Activated T-helper 9 cell treated with anti-CD3 and anti-CD28 coated beads, Interleukin-2, amount 50 U/mL, for 16 hours (primary cell): ENCODE measurements at regions not wholly inside any gene's neighbourhood (a gene's known extent, or its start where the extent isn't known, plus 50 kb on each side); places are given as distances from the start of the nearest gene placed in this dataset.
"Not testable (repeated sequence)": the region's sequence is repeated elsewhere in the genome, so short reads cannot be mapped to it uniquely, and the experiment has no call there.

ENCODE experiments used
- DNase-seq: peaks from one replicate; pipeline ENCODE4 v3.0.0-alpha.2; 2020; ENCODE audit warnings: low read depth

DNA sequence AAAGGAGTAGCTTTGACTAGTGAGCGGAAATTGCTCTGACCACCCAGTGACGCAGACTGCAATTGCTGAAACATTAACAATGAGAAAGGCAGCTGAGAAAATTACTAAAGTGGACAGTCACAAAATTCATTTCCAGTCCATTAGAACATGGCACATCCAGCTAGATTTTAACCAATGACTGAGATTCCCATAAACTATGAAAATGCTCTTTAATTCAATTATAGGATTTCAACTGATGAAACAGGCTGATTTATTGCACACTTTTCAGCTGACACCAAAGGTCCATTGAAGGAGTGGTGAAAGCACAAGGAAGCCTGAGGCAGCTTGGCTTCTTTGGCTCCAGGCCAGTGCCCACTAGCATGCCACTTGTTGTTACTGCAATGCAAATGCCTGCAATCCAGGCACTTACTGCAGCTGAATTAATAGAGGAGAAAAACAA lies 933.4 kb downstream of the SLITRK6 start:
- no peak for DNase-seq

DNA sequence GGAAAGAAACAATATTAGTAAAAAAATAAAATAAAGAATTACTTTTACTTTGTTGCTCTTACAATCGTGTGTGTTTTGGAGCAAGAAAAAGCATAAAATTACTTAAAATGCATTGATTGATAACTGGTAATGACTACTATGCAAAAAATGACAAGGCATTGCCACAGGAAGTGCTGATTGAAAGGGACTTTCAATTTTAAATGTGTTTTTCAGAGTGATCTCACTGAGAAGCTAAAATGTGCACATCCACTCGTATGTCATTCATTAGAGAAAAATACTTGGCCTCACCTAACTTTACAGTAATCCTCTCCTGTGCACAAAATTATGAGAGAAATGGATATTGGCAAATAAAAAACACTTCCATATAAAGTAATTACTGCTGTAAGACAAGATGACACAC lies 934.9 kb downstream of the SLITRK6 start:
- DNase-seq: no peak

DNA sequence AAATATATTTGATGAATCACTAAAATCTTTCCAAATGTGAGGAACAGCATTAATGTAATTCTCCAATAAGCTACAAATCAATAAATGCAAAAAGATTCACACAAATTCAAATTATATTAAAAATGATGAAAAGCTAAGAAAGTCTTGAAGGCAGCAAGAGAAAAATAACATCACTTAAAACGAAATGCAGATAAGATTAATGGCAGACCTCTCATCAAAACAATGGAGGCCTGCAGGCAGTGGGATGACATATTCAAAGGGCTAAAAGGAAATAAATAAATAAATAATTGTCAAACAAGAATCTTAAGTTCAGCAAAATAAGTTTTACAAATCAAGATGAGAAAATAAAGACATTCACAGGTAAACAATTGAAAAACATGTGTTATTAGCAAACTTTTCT lies 952.1 kb downstream of the SLITRK6 start:
- DNase-seq: no peak

DNA sequence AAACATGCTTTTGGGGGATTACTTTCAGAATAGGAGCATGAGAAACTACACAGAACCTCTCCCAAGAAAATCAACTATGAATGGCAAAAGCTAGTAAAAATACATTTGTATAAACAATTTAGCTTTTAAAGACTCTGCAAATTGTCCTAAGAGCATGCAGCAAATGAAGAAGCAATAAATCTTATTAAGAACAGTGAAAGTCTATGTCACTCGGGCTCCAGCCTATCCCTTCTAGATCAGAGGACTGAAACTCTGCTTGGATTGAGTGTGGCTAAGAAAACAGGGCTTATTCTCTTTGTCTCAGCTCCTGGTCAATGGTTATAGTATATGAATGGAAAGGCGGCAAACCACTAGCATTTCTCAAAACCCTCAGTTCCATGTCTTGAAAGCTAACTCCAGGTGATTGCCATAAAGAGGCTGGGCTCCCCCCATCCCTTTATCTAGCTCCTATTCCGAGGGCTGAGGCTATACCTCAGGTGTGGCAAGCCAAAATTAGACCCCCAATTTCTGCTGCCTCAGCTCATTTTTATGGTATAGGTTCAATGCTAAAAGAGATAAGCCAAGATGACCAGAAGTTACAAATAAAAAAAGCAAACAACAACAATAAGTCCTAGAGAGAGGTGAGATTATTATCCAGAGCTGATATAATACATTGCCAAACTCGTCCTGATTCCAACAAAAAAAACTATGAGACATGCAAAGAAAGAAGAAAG lies 953.2 kb downstream of the SLITRK6 start:
- no peak for DNase-seq

DNA sequence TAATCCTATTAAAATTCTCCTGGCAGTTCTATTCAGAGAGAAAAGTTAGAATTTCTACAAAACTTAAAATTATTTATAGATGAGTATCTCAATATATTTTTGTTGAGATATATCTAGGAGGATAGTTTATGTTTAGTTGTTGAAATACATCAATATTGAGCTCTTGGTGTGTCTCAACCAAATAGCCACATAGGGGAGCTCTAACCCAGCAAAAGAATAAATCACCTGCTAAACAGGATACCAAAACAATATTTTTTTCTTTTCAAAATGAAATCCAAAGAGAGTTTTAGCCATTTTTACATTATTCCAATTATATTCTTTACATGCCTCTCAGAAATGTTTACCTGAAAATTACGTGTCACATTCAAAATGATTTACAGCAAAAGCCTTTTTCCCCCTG lies 954.7 kb downstream of the SLITRK6 start:
- no peak for DNase-seq

DNA sequence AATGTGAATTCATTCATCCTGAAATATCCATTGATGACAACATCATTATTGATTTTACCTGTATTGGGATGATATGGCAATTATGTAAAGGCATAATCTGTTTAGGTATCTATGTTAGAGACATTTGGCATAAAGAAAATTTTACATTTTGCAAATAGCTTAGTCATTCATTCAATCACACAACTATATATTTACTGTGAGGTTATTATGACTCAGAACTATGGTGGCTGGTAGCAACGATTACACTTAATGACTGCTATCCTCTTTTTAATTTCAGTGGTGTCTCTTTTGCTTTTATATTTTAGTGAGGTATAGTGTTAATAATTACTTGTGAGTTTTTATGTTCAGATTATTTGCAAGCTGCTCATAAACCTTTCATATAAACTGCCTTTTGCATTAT lies 955.9 kb downstream of the SLITRK6 start:
- DNase-seq: no peak

DNA sequence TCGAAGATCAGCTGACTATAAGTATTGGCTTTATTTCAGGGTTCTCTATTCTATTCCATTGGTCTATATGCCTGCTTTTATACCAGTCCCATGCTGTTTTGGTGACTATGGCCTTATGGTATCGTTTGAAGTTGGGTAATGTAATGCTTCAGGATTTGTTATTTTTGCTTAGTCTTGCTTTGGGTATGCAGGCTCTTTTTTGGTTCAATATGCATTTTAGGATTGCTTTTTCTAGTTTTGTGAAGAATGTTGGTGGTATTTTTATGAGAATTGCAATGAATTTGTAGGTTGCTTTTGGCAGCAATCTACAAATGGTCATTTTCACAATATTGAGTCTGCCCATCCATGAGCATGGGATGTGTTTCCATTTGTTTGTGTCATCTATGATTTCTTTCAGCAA lies 951.9 kb upstream of the SLITRK1 start:
- no peak for DNase-seq

DNA sequence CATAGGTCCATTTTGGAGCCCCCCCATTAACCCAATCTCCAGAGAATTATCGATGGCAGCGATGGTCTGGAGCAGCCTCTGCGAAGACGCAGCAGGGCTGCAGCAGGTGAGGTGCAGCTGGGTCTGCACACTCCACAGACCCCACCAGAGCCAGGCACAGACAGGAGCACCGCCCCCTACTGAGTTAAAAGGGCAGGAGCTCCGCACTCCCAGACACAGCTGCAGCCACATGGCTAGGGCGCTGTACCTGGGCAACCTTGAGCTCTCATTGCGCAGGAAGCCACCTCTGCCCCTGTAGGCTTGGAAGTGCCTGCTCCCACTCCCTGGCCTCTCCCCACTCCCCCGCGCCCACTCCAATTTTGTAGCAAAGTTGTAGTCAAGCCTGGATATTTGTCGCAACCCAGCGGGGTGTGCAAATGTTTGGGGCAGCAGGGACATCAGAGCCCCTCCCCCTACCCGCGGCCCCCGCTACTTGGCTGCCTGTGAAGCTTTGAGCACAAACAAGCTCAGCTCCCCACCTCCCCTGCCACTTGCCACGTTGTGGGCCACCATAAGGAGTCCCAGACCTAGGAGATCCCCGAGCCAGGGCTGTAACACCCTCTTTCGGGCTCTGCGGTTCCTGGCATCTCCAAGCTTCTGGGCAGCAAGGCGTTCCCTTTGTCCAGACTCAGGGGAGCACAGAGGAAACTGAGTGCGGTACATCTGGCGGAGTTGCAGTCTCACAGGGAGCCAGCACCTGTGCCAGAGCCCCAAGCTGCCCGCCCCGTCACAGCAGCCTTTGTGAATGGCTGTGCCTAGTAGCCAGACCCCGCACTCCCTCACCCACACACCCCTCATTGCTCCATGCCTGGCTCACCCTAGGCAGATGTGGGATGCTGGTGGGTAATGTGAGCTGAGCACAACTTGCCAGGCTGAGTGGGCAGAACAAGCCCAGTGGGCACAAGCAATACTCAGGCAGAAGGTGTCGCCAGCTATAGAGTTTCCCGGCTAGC lies 949.7 kb upstream of the SLITRK1 start:
- no peak for DNase-seq

DNA sequence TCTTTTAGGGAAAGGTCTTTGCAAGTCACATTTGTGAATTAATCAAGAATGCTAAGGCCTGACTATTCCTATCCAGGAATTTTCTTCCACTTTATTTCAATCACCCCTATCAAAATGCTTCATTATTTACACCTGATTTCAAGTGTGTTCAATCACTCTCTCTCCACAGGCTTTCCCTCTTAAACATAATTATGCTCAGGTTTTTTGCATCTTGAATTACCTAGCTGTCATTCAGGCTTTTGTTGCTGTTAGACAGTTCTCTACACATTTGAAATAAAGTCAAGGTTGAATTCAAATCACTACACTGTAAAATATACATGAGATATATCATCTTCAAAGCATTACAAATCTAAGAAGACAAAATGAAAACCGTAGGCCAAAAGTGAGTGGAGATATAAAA lies 941.3 kb upstream of the SLITRK1 start:
- no peak for DNase-seq

DNA sequence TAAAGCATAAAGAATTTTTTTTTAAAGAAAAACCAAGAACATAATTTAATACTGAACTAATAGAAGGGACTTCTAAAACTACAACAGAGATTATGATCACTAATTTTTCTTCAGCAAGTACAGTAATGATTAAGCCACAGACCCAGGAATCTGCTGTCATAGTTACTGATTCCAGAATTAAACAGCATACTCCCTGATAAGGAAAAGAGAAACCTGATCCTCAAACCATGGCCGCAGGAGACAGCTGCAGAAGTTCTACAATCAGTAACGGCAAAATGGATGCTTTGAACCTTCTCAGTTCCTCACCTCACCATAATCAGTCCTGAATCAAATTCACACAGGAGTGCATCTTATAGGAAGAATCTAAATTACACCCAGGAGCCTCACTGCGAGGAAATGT lies 939.0 kb upstream of the SLITRK1 start:
- DNase-seq: no peak

DNA sequence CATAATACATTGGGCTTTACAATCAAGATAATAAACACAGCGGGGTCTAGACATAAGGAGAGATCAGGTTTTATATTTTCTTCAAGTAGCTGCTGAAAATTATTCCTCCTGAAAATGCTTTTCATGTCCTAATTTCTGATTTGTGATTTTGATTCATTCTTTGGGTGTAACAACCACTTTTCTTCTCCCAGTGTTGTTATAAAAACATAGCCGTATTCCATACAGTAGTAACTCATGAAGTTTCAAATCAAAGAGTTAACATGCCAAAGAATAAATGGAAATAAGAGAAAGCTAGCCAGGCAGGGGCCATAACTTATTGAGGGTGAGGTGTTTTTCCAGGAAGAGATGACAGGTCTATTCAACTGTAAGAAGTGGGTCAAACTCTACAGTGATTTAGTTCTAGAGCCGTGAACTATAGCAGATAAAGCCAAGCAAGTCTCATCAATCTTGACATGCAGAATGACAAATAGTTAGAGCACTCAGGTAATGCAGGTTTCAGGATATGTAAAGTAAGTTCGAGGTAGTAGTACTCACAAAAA lies 934.4 kb upstream of the SLITRK1 start:
- no peak for DNase-seq

DNA sequence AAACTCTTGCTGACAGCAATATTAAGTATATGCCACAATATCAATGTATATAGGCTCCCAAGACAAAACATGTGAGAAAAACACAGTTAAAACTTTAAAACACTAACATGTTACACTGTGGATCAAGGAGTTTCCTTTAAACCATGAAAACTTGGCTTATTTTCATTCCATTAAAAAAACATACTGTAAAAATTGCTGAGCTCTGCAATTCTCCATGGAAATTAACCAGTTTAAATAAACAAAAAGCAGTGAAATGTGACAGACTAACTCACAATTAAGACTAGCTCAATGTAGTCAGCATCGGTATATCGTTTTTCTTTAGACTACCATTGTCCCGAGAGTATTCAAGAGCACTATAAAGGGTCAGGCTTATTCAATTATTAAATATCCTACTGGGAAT lies 930.5 kb upstream of the SLITRK1 start:
- no peak for DNase-seq

DNA sequence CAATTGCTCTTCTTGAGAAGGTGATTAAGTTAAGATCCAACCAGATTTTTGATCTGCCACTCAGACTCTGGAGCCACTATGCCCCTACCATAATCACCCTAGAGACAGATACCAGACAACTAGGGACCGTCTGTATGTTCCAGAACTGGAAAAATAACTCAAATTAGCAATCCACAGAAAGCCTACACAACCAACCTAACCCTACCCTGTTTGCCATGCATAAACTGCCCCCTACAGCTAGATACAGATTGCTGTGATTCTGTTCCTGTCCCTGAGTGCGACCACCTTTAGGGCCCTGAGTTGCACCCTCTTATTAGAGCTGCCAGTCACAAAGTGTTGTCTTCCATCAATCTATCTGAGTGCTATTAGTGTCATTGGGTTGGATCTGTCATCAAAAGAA lies 929.8 kb upstream of the SLITRK1 start:
- DNase-seq: no peak

DNA sequence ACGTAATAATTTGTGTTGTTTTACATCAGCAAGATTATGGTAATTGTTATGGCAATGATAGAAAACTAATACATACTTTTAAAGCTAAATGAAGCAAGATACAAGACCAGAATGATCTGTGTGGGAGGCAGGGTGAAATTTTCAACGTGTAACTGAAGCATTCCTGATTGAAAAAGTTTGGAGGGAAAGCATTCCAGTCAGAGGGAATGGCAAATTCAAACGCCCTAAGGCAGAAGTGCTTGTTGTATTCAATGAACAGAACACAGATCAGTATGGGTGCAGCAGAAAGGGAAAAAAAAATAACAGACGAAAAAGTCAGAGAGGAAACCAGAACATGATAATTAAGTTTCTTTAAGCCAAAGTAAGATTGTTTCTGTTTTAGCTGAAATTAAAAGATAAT lies 928.5 kb upstream of the SLITRK1 start:
- DNase-seq: no peak

DNA sequence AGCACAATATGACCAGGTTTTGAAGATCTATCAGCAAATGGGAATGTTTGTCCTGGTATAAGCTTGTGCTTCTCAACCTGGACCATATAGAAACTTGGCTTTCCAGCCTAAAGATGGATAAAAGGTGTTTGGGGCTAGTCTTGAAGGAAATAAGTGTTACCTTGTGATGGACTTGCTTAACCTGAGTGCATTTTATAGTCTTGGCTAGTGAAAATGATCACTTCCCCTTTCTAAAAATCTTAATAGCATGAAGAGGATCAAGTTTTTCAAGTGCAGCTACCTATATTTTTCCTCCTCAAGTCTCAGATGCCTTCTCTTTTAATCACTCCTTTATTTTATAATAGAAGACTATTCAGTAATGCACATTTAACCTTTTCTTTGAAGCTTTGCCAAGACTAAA lies 919.8 kb upstream of the SLITRK1 start:
- no peak for DNase-seq

DNA sequence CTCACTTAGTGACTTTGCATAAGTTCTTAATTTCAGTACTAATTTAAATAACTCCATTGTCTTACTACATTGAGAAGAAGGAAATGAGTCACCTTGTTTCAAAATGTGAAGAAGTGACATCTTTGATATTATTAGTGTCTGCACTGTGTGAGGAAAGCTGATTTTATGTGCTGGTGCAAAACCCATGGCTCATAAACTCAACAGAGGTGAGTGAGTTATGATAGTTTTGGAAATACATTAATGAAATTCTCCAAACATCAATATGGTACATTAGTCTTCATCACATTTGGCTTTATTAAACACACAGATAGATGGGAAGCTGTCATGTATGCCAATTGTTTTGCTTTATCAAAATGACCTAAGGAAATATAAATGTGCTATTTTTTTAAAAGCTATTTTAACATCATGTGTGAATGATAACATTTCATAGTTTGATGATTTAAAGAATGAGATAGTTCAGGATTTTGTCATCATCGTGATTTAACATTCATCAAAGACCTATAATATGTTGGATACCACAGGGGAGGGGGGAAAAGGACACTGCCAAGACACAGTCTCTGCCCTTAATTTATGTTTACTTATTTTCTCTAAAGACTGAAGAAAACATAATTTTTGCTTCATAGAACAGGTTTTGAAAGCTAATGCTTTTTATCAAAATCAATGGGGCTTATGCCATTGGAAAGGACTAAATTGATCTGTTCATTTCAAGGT lies 902.3 kb upstream of the SLITRK1 start:
- DNase-seq: no peak

DNA sequence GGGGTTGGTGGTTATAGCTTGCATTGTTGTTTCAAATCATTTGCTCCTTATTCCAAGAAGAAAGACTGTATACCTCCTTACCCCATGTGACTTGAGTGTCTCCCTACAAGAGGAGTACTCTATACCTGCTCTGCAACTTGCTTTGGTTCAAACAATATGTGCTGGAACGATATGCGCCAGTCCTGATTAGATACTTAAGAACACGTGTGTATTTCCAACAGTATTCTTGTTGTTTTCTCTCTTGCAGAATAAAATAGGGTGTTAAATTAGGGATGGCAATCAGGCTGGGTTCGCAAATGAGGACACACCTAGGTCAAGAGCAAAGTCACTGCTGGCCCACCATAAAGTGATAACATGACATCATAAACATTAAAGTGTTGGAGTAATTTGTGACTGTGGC lies 895.0 kb upstream of the SLITRK1 start:
- DNase-seq: no peak

DNA sequence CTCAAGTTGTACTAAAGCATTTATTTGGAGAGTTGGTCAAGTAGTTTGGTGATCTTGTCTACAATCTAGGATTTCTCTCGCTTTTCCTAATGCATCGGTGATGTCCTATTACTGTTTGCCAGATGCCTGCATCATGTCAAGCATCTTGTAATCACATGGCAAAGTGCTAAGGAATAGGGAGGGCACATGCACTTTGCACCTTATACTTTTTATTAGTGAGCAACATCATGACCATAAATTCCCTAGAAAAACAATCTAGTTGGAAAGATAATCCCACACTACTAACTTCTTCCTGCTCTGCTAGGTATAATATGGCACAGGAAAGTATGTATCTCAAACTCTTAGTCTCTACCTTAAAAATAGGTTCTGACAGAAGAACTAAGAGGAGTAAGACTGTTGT lies 894.3 kb upstream of the SLITRK1 start:
- DNase-seq: no peak

DNA sequence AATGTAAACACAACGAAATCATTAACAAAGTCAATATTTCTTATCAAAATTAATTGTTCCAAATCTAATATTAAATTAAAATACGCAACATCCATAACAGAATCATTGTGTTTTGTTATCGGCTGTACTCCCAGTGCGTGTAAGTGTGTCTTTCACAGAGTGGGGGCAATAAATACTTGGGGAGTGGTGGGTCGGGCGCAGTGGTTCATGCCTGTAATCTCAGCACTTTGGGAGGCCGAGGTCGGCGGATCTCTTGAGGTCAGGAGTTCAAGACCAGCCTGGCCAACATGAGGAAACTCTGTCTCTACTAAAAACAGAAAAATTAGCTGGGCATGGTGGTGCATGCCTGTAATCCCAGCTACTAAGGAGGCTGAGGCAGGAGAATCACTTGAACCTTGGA lies 893.6 kb upstream of the SLITRK1 start:
- DNase-seq: not testable (repeated sequence)

DNA sequence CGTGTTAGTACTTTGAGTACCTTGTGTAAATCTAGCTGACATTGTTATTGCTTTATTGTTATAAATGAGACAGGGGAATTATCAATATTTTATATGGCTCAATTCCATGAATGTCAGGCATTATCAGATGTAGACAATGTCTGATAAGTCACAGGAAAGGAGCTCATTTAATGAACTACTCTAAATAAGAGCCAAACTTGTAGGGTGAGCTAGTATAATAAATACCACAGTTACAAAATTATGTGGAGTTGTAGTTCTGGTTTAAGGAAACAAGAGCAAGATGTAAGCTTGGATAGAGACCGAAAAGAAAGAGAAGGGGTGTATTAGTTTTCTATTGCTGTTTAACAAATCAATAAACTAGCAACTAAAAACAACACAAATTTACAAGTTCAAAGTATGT lies 891.8 kb upstream of the SLITRK1 start:
- no peak for DNase-seq

DNA sequence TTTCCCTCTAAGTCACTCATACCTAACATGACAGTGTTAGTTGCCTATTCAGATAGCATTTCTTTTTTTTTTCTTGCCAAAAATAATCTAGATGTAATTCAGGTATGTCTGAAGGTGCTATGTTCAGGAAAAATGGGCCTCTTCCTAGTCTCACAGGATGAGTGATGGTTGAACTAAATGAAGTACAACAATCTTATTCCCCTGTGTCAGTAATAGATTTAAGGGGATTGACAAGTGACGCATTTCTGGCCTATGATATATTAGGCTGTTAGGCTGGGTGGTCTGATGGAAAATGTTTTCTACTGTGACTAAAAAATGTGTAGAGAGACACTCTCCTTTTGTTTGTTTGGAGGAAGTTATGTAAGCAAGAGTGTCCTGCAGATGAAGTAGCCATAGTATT lies 878.7 kb upstream of the SLITRK1 start:
- no peak for DNase-seq

DNA sequence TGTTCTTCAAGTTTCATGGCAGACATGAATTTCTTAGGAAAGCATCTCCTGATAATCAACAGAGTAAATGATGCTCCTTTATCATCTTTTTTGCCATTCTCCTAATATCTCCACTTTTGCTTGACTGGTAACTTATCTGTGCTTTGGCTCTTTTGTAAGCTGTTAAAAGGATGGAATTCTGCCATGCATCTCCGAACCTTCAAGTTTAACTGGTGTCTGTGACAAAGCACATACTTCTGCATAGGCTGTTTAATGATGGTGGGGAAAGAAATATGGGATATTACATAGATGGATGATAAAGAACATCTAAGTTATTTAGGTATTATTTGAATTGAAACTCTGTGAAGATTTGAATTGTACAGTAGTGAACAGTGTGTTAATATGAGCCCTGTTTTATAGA lies 866.9 kb upstream of the SLITRK1 start:
- no peak for DNase-seq
